Body of pancreas (tissue), 4 donors: ENCODE measurements at regions not wholly inside any gene's neighbourhood (a gene's known extent, or its start where the extent isn't known, plus 50 kb on each side); places are given as distances from the start of the nearest gene placed in this dataset.

Experiments used
- ATAC-seq: fragments of 150-250 bp; one replicate; pipeline ENCODE4 v1.9.1; 2016
- DNase-seq, 4 donors: peaks; one replicate each; pipeline ENCODE4 v3.0.0-alpha.2; 2019
- H3K27ac ChIP-seq, 4 donors: fragments of 200-600 bp; sonication (generic); 1 replicate in 3 of 4; 2 replicates in 1 of 4; pipeline versions ENCODE4 v1.5.1 to v1.6.1; 2016 to 2019; ENCODE audit warnings: mild to moderate bottlenecking in 1 of 4, mixed read lengths in 1 of 4, moderate library complexity in 1 of 4
- H3K27me3 ChIP-seq, 2 donors: fragments of 200-600 bp; sonication (generic); one replicate each; pipeline ENCODE4 v1.6.0; 2016; ENCODE audit warnings: mild to moderate bottlenecking in 1 of 2
- H3K36me3 ChIP-seq, 2 donors: fragments of 200-600 bp; sonication (generic); replicated peaks in 1 of 2; 2 replicates each; pipeline ENCODE4 v1.5.1; 2016; ENCODE audit warnings: low read depth in 2 of 2; ENCODE audit not compliant: insufficient read depth in 1 of 2
- H3K4me1 ChIP-seq: fragments of 200-600 bp; sonication (generic); one replicate; pipeline ENCODE4 v1.6.0; 2016
- H3K4me3 ChIP-seq, 2 donors: fragments of 200-600 bp; sonication (generic); 1 replicate in 1 of 2; 2 replicates in 1 of 2; pipeline ENCODE4 v1.5.1; 2016 to 2019
- H3K9me3 ChIP-seq, 3 donors: fragments of 200-600 bp; sonication (generic); 1 replicate in 2 of 3; 2 replicates in 1 of 3; pipeline ENCODE4 v1.5.1; 2016
- CTCF ChIP-seq, 7 experiments: fragments of 450-650 bp in 4 of 7; fragments of 200-600 bp in 3 of 7; sonication (generic) in 3 of 7; IDR thresholded peaks; one replicate each; pipeline ENCODE4 v1.5.1; 2016 to 2019; ENCODE audit warnings: antibody characterized with exemption in 7 of 7
- POLR2A ChIP-seq, 3 donors: fragments of 450-650 bp; IDR thresholded peaks; one replicate each; pipeline ENCODE4 v1.6.1; 2016; ENCODE audit warnings: antibody characterized with exemption in 3 of 3, mild to moderate bottlenecking in 2 of 3
- WGBS, 2 donors: methylation state at CpG; one replicate each; pipeline ENCODE4 v1.1.5; 2017; 5-methylcytosine and 5-hydroxymethylcytosine counted together
- intact Hi-C: fragments of 100-400 bp; cut with DNase I; formaldehyde crosslinking; loops from one replicate; pipeline ENCODE4 v1.15.1; 2023

GRCh38 chr2:146214394-146214929 is 1630.4 kb upstream of the ACVR2A start:
- DNase-seq (peak; percentile 50 to 89 (median 65)), ATAC-seq (peak; percentile 99)
- 12 to 15% methylated on average over 2 of the region's 2 CpGs for WGBS, 2 donors
- peaks cover 25% of the 10 kb centered on the region for H3K4me1 ChIP-seq
- no peak overlapping the region for H3K4me3 ChIP-seq
- H3K9me3 ChIP-seq, result no peaks in the 10 kb centered on the region
- intact Hi-C loops, result no loop called here
- no peaks in the 10 kb centered on the region for H3K36me3 ChIP-seq
- H3K27ac ChIP-seq, result peak overlapping the region in 3 of 4 donors; percentile 70 to 76 (median 75)
- no peak for TF ChIP-seq POLR2A (IDR thresholded peaks at IDR 0.05)
- TF ChIP-seq CTCF (IDR thresholded peaks at IDR 0.05), result no peak
- H3K27me3 ChIP-seq, result no peaks in the 10 kb centered on the region

GRCh38 chr2:146213674-146214073 is 1631.2 kb upstream of the ACVR2A start:
- ATAC-seq, result no peak
- TF ChIP-seq CTCF (IDR thresholded peaks at IDR 0.05), result no peak
- intact Hi-C loops, result no loop called here
- Histone ChIP-seq H3K9me3 (no peaks in the 10 kb centered on the region), H3K4me1 (peaks cover 25% of the 10 kb centered on the region), H3K27ac (peak overlapping the region in 3 of 4 donors; percentile 46 to 76 (median 54)), H3K36me3 (no peaks in the 10 kb centered on the region), H3K4me3 (no peak overlapping the region), H3K27me3 (no peaks in the 10 kb centered on the region)
- DNase-seq, result no peak

GRCh38 chr2:146212602-146213001 is 1632.2 kb upstream of the ACVR2A start:
- 95 to 96% methylated on average over 4 of the region's 4 CpGs for WGBS, 2 donors
- ATAC-seq, result no peak
- no peaks in the 10 kb centered on the region for H3K27me3 ChIP-seq

GRCh38 chr2:146209842-146210275 is 1635.0 kb upstream of the ACVR2A start:
- WGBS, 2 donors, result 93 to 95% methylated on average over 3 of the region's 3 CpGs

More at GRCh38 chr2:146212602-146213001, 1632.2 kb upstream of the ACVR2A start:
- intact Hi-C loops, result no loop called here
- DNase-seq, result no peak
- Histone ChIP-seq H3K4me1 (peaks cover 25% of the 10 kb centered on the region), H3K9me3 (no peaks in the 10 kb centered on the region), H3K4me3 (no peak overlapping the region), H3K36me3 (no peaks in the 10 kb centered on the region), H3K27ac (no peak overlapping the region)
- TF ChIP-seq POLR2A (IDR thresholded peaks at IDR 0.05) (no peak), CTCF (IDR thresholded peaks at IDR 0.05) (no peak)

More at GRCh38 chr2:146209842-146210275, 1635.0 kb upstream of the ACVR2A start:
- Histone ChIP-seq H3K36me3 (no peaks in the 10 kb centered on the region), H3K27me3 (no peaks in the 10 kb centered on the region), H3K4me3 (no peak overlapping the region), H3K9me3 (no peaks in the 10 kb centered on the region), H3K4me1 (peaks cover 14% of the 10 kb centered on the region), H3K27ac (no peak overlapping the region)
- TF ChIP-seq POLR2A (IDR thresholded peaks at IDR 0.05) (no peak), CTCF (IDR thresholded peaks at IDR 0.05) (no peak)
- no peak for DNase-seq
- no peak for ATAC-seq
- intact Hi-C loops, result no loop called here
